Subcutaneous abdominal adipose tissue (tissue), 5 donors: ENCODE measurements at regions not wholly inside any gene's neighbourhood (a gene's known extent, or its start where the extent isn't known, plus 50 kb on each side); places are given as distances from the start of the nearest gene placed in this dataset.
"Not testable (repeated sequence)": the region's sequence is repeated elsewhere in the genome, so short reads cannot be mapped to it uniquely, and the experiment has no call there.

Experiments
- H3K27ac ChIP-seq: one replicate; pipeline ENCODE4 v1.7.0; 2013; ENCODE audit warnings: low read depth, mild to moderate bottlenecking, inconsistent platforms, low read length, moderate library complexity
- H3K27me3 ChIP-seq, 5 donors: one replicate each; pipeline ENCODE4 v1.7.0; 2013; ENCODE audit warnings: low read length in 5 of 5, inconsistent platforms in 1 of 5; ENCODE audit not compliant: control insufficient read depth in 5 of 5, insufficient read depth in 4 of 5
- H3K36me3 ChIP-seq, 5 donors: one replicate each; pipeline ENCODE4 v1.7.0; 2013; ENCODE audit warnings: low read length in 5 of 5; ENCODE audit not compliant: control insufficient read depth in 5 of 5, insufficient read depth in 5 of 5
- H3K4me1 ChIP-seq, 5 donors: one replicate each; pipeline ENCODE4 v1.7.0; 2013; ENCODE audit warnings: low read length in 5 of 5, mild to moderate bottlenecking in 3 of 5, moderate library complexity in 1 of 5; ENCODE audit not compliant: control insufficient read depth in 5 of 5, insufficient read depth in 5 of 5
- H3K4me3 ChIP-seq, 5 donors: one replicate each; pipeline ENCODE4 v1.7.0; 2013; ENCODE audit warnings: low read length in 5 of 5, low read depth in 1 of 5
- H3K9ac ChIP-seq, 5 donors: one replicate each; pipeline ENCODE4 v1.7.0; 2013; ENCODE audit warnings: low read length in 5 of 5, mild to moderate bottlenecking in 4 of 5, moderate library complexity in 3 of 5
- H3K9me3 ChIP-seq, 5 donors: one replicate each; pipeline ENCODE4 v1.7.0; 2013; ENCODE audit warnings: low read length in 5 of 5; ENCODE audit not compliant: control insufficient read depth in 5 of 5
- donor health status: healthy.
- donor health status: healthy.
- donor health status: healthy.
- donor health status: healthy.
- donor health status: healthy.

DNA sequence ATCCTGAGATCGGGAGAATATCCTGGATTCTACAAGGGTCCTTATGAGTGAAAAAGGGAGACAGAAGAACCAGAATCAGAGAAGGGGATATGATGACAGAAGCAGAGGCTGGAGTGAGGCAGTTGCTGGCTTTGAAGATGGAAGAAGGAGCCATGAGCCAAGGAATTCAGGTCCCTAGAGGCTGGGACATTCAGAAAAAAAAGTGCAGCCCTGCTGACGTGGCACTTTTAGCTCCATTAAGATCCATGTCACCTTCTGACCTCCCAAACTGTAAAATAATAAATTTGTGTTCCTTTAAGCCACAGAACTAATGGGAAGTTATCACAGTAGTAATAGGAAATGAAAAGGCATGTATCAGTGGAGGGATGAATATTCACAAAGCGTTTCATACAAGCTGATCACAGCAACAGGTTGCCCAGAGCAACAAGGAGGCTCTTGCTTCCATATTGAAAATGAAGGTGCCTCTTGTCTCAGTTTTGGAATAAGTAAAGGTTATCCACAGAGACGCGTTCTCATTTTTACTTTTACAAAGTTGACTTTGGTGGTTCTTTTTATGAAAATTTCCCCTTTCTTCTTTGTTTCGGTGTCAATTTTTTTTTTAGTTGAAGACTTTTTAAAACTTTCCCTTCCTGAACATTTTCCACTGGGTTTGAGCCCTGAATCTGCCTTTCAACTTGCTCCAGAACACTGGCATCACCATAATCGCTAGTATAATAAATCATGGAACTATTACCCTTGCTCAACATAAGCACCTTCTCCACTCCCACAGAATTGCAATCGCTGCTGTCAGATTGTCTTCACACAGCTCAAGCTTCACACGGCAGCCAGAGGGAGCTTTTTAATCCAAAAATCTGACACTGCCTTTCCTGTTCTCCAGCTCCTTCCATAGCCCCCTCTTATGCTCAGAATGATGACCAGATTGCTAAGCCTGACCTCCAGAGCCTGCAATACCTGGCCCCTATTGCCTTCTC is 127.6 kb upstream of the RBPJ start:
- Histone ChIP-seq H3K4me1 (peaks cover 0 to 5% (median 3%) of the 10 kb centered on the region in 5 donors), H3K9me3 (no peaks in the 10 kb centered on the region), H3K27me3 (no peaks in the 10 kb centered on the region), H3K27ac (no peak overlapping the region), H3K9ac (no peak overlapping the region), H3K36me3 (no peaks in the 10 kb centered on the region), H3K4me3 (no peak overlapping the region)

DNA sequence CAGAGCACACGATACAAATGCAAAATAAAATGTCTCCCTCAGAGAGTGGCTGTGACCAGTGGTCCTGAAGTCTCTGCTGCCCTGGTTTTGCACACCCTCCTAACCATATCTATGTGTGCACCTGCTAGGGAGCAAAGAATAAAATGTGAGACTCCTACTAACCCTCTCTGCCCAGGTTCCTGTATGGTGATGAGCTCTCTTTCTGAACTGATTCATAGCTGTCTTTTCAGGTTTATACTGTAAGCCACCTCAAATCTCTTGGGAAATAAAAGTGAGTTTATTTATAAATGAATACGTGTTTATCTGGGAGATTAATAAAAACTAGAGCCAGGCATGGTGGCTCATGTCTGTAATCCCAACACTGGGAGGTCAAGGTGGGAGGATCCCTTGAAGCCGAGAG is 126.0 kb upstream of the RBPJ start:
- Histone ChIP-seq H3K4me3 (no peak overlapping the region), H3K4me1 (peaks cover 0 to 5% (median 3%) of the 10 kb centered on the region in 5 donors), H3K36me3 (no peaks in the 10 kb centered on the region), H3K27me3 (no peaks in the 10 kb centered on the region), H3K9me3 (no peaks in the 10 kb centered on the region), H3K27ac (no peak overlapping the region), H3K9ac (no peak overlapping the region)

DNA sequence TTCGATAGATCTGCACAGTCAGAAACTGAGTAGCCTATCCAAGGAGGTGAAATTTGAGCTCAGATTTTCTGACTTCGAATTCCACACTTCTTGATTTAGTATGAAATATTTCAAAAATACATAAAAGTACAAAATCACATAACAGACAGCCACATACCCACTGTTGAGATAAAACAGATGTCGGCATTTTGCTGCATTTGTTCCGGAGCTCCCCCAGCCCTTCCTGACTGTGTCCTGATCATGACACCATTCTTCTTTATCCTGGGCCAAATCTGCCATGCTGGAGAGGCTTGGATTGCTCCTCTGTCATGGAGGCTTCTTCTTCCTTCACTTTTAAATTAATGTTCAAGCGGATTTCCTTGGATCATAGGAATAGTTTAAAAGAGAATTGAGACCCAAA is 124.2 kb upstream of the RBPJ start:
- H3K36me3 ChIP-seq: no peaks in the 10 kb centered on the region
- peaks cover 0 to 5% (median 3%) of the 10 kb centered on the region in 5 donors for H3K4me1 ChIP-seq
- no peaks in the 10 kb centered on the region for H3K9me3 ChIP-seq
- H3K27ac ChIP-seq: no peak overlapping the region
- no peak overlapping the region for H3K9ac ChIP-seq
- H3K4me3 ChIP-seq: no peak overlapping the region
- H3K27me3 ChIP-seq: no peaks in the 10 kb centered on the region

DNA sequence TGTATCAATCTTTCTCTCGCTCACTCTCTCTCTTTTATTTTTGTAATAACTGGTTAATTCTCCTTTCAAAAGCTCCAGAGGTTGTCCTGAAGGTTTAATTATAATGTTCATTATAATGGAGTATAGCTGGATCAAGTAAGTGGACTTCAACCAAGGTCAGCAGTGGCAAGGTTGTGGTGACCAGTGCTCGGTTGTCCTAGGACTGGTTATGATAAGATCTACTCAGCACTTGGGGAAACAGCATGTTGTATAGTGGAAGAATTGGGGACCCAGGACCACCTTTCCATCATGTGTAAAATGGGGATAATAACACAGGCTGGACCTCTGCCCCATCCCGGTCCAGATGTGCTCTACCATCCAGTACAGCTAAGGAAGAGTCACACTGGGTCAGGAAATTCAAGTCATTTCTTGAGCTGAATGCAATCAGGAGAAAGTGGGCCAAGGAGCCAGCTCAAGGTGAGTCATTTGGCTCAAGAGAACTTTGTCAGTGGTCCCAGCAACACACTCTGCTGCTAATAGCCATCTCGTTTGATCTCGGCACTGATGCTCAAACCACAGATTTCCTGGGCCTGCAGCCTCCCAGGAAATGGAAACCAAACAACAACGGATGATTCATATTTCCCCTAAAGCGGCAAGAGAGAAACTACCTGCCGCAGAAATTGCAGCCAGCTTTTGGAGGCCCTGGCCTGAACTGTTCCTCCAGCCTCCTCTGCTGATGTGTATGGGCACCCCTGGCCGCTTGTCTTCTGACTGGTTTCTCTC is 123.6 kb upstream of the RBPJ start:
- Histone ChIP-seq H3K27ac (no peak overlapping the region), H3K4me1 (peaks cover 0 to 5% (median 3%) of the 10 kb centered on the region in 5 donors), H3K4me3 (no peak overlapping the region), H3K36me3 (no peaks in the 10 kb centered on the region), H3K9me3 (no peaks in the 10 kb centered on the region), H3K27me3 (no peaks in the 10 kb centered on the region), H3K9ac (no peak overlapping the region)

DNA sequence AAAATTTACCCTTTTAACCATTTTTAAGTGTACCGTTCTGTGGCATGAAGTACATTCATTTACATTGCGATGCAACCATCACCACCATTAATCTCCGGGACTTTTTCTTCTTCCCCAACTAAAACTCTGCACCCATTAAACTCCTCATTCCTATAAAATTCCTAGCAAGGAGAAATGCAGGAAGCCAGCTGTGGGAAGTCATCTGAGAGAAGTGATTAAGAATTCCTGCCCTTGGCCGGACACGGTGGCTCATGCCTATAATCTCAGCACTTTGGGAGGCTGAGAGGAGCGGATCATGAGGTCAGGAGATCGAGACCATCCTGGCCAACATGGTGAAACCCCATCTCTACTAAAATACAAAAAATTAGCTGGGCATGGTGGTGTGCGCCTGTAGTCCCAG is 121.9 kb upstream of the RBPJ start:
- not testable (repeated sequence) for H3K27me3 ChIP-seq, H3K9ac ChIP-seq, H3K4me3 ChIP-seq, H3K9me3 ChIP-seq, H3K27ac ChIP-seq, H3K4me1 ChIP-seq, H3K36me3 ChIP-seq

DNA sequence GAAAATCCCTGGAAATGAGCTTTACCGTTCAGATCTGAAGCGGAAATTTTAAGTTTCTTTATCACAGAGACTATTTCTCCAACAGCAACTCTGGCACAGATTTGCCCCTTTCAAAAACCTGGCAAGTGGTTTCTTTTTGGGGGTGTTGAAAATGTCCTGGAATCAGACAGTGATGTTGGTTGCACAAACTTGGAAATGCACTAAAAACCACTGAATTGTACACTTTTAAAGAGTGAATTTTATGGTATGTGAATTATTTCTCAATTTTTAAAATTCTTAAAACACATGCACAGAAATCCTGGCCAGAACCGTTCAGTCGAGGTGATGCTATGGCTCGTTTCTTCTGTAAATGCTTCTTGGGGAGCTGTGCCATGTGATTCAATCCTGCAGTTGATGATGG is 121.2 kb upstream of the RBPJ start:
- Histone ChIP-seq H3K27ac (no peak overlapping the region), H3K27me3 (no peaks in the 10 kb centered on the region), H3K4me3 (no peak overlapping the region), H3K4me1 (peaks cover 3 to 10% (median 5%) of the 10 kb centered on the region in 5 donors), H3K9ac (no peak overlapping the region), H3K36me3 (no peaks in the 10 kb centered on the region), H3K9me3 (no peaks in the 10 kb centered on the region)

DNA sequence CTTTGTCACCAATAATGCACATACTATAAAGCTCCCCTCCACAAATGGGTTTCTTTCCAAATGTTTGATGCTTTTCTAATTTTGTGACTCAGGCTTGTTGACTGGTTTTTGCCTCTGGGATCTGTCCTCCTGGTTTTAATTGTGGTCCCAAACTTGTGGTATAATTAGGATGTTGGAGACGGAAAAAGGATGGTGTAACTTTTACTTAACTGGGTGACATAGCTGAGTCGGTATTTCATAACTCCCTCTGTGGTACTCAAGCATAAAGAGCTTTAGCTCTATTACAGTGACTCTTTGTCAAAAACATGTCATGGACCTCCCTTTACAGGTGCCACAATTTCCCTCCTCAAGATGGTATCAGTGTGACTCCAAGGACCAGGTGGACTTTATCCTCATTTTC is 119.7 kb upstream of the RBPJ start:
- Histone ChIP-seq H3K4me1 (peaks cover 5 to 21% (median 17%) of the 10 kb centered on the region in 5 donors), H3K9ac (no peak overlapping the region), H3K36me3 (no peaks in the 10 kb centered on the region), H3K4me3 (no peak overlapping the region), H3K27me3 (no peaks in the 10 kb centered on the region), H3K27ac (no peak overlapping the region), H3K9me3 (no peaks in the 10 kb centered on the region)

DNA sequence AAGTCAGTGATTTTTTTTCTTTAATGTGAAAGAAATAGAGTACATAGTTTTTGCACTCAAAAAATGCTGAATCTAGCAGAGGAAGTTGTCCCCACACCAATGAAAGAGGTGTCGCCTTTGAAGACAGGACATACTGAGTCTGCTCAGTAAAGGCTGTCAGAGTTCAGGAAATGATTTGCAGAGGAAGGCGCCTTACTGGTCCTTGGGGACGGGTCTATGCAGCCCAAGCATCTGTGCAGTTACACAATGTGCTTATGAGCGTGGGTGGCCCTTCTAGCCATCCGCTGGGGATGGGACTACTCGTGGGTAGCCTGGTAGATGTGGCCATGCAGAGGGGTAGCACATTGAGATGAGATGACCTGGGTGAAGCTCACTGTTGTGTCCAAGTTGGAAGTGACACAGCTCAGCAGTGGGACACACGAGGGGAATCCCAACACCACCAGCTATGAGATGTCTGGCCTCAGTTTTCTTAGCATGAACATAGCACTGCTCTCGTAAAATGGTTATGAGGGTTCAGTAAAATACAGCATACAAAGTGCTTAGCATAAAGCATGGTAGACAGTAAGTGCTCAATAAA is 116.5 kb upstream of the RBPJ start:
- no peak overlapping the region for H3K9ac ChIP-seq
- no peaks in the 10 kb centered on the region for H3K27me3 ChIP-seq
- no peaks in the 10 kb centered on the region for H3K9me3 ChIP-seq
- peak overlapping the region in 1 of 5 donors; percentile 25 for H3K4me3 ChIP-seq
- H3K4me1 ChIP-seq: peaks cover 7 to 39% (median 37%) of the 10 kb centered on the region in 5 donors
- H3K36me3 ChIP-seq: no peaks in the 10 kb centered on the region
- no peak overlapping the region for H3K27ac ChIP-seq

DNA sequence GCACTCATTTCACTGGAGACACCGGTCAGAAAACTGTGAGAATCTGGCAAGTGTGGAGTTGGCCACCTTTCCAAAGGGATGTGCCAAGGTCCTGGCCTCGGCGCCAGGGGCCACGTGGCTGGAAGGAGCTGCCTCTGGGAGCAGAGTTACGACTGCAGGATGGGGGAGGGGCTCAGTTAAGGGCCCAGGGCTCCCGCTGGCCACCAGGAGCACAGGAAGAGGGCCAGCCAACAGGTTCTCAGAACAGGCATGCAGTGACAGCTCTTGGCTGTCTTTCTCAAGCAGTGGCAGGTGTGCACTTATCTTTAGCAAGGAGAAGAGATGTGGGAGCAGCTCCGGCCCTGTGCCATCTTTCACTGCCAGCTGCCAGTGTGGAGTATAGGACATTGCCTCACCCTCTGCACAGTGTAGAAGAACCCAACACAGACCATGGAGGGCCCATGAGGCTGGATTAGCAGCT is 115.9 kb upstream of the RBPJ start:
- H3K27ac ChIP-seq: no peak overlapping the region
- no peak overlapping the region for H3K9ac ChIP-seq
- H3K36me3 ChIP-seq: no peaks in the 10 kb centered on the region
- H3K9me3 ChIP-seq: no peaks in the 10 kb centered on the region
- no peaks in the 10 kb centered on the region for H3K27me3 ChIP-seq
- H3K4me1 ChIP-seq: peaks cover 7 to 39% (median 37%) of the 10 kb centered on the region in 5 donors
- no peak overlapping the region for H3K4me3 ChIP-seq

DNA sequence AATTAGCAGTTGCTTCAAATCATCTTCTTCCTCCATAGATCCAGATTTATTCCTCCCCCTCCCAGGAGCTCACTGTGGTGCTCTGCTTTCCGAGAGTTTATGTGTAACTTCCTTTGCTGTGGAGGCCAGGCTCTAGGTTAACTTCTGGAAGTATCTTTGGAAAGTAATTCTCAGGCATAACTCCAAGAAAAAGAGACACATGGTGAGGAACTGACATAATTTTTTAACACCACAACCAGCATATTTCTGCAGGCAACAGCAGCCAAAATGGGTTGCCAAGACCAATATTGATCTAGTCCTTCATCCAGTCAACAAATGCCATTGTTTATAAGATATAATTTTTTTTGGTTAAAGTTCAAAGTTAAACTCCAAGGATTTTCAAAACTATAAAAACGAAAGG is 114.5 kb upstream of the RBPJ start:
- H3K9ac ChIP-seq: no peak overlapping the region
- H3K27ac ChIP-seq: peak overlapping the region; percentile 24
- no peaks in the 10 kb centered on the region for H3K36me3 ChIP-seq
- no peak overlapping the region for H3K4me3 ChIP-seq
- H3K27me3 ChIP-seq: no peaks in the 10 kb centered on the region
- peaks cover 7 to 39% (median 37%) of the 10 kb centered on the region in 5 donors for H3K4me1 ChIP-seq
- no peaks in the 10 kb centered on the region for H3K9me3 ChIP-seq
